Glutamatergic neuron (in vitro differentiated cells): ENCODE measurements at regions not wholly inside any gene's neighbourhood (a gene's known extent, or its start where the extent isn't known, plus 50 kb on each side); places are given as distances from the start of the nearest gene placed in this dataset.

Experiments
- DNase-seq: peaks from one replicate; pipeline ENCODE4 v3.0.0; 2022
- H3K27ac Mint-ChIP-seq: one replicate; pipeline ENCODE4 v1.8.0; 2020; ENCODE audit warnings: mild to moderate bottlenecking, mixed read lengths, inconsistent platforms; ENCODE audit not compliant: unreplicated experiment
- H3K27me3 Mint-ChIP-seq: one replicate; pipeline ENCODE4 v1.8.0; 2020; ENCODE audit warnings: mild to moderate bottlenecking, moderate library complexity, mixed read lengths, inconsistent platforms; ENCODE audit not compliant: unreplicated experiment
- H3K36me3 Mint-ChIP-seq: one replicate; pipeline ENCODE4 v1.8.0; 2020; ENCODE audit warnings: mild to moderate bottlenecking, mixed read lengths, inconsistent platforms; ENCODE audit not compliant: unreplicated experiment
- H3K4me1 Mint-ChIP-seq: one replicate; pipeline ENCODE4 v1.8.0; 2020; ENCODE audit warnings: mild to moderate bottlenecking, low read depth, mixed read lengths, inconsistent platforms; ENCODE audit not compliant: unreplicated experiment
- H3K4me3 Mint-ChIP-seq: one replicate; pipeline ENCODE4 v1.8.0; 2020; ENCODE audit warnings: mild to moderate bottlenecking, mixed read lengths, inconsistent platforms; ENCODE audit not compliant: unreplicated experiment
- H3K9me3 Mint-ChIP-seq: one replicate; pipeline ENCODE4 v1.8.0; 2020; ENCODE audit warnings: mild to moderate bottlenecking, moderate library complexity, mixed read lengths, inconsistent platforms; ENCODE audit not compliant: unreplicated experiment
- CTCF ChIP-seq: fragments of 200-600 bp; sonication (generic); IDR thresholded peaks from one replicate; pipeline ENCODE4 v1.5.0; 2021; ENCODE audit not compliant: partially characterized antibody, unreplicated experiment

GRCh38 chr2:81852651-81853050, 1548.1 kb upstream of the LRRTM1 start:
- Mint-ChIP-seq H3K4me3 (no peak overlapping the region), H3K9me3 (peaks cover 7% of the 10 kb centered on the region), H3K4me1 (peaks cover 9% of the 10 kb centered on the region), H3K27ac (no peak overlapping the region), H3K27me3 (peaks cover 5% of the 10 kb centered on the region), H3K36me3 (no peaks in the 10 kb centered on the region)
- no peak for DNase-seq
- TF ChIP-seq CTCF = no peak

- Mint-ChIP-seq H3K4me1 (no peaks in the 10 kb centered on the region), H3K4me3 (no peak overlapping the region), H3K36me3 (peaks cover 4% of the 10 kb centered on the region), H3K9me3 (peaks cover 5% of the 10 kb centered on the region), H3K27me3 (no peaks in the 10 kb centered on the region), H3K27ac (no peak overlapping the region)
- DNase-seq = no peak
- no peak for TF ChIP-seq CTCF
Measured at GRCh38 chr2:81839780-81840179, 1535.2 kb upstream of the LRRTM1 start.

GRCh38 chr2:81835321-81836000, 1530.9 kb upstream of the LRRTM1 start:
- no peaks in the 10 kb centered on the region for H3K27me3 Mint-ChIP-seq
- TF ChIP-seq CTCF = no peak

GRCh38 chr2:81786811-81787210, 1482.3 kb upstream of the LRRTM1 start:
- H3K4me1 Mint-ChIP-seq = no peaks in the 10 kb centered on the region
- H3K27ac Mint-ChIP-seq = no peak overlapping the region
- no peak for TF ChIP-seq CTCF
- no peak overlapping the region for H3K4me3 Mint-ChIP-seq
- H3K9me3 Mint-ChIP-seq = no peaks in the 10 kb centered on the region
- H3K36me3 Mint-ChIP-seq = peaks cover 8% of the 10 kb centered on the region
- no peaks in the 10 kb centered on the region for H3K27me3 Mint-ChIP-seq
- DNase-seq = no peak

More at GRCh38 chr2:81835321-81836000, 1530.9 kb upstream of the LRRTM1 start:
- no peaks in the 10 kb centered on the region for H3K4me1 Mint-ChIP-seq
- no peak overlapping the region for H3K27ac Mint-ChIP-seq
- H3K9me3 Mint-ChIP-seq = peaks cover 3% of the 10 kb centered on the region
- peaks cover 4% of the 10 kb centered on the region for H3K36me3 Mint-ChIP-seq
- no peak for DNase-seq
- H3K4me3 Mint-ChIP-seq = no peak overlapping the region

GRCh38 chr2:81767187-81767912, 1462.8 kb upstream of the LRRTM1 start:
- Mint-ChIP-seq H3K36me3 (no peaks in the 10 kb centered on the region), H3K9me3 (no peaks in the 10 kb centered on the region), H3K4me3 (no peak overlapping the region), H3K4me1 (no peaks in the 10 kb centered on the region), H3K27ac (no peak overlapping the region), H3K27me3 (peaks cover 2% of the 10 kb centered on the region)
- no peak for TF ChIP-seq CTCF
- DNase-seq = no peak
